Lung (tissue), 11 donors: ENCODE measurements at regions not wholly inside any gene's neighbourhood (a gene's known extent, or its start where the extent isn't known, plus 50 kb on each side); places are given as distances from the start of the nearest gene placed in this dataset.

ENCODE experiments used
- ATAC-seq: fragments of 200-7000 bp; cut with Tn5 transposase; one replicate; pipeline ENCODE4 v1.9.1; 2020; ENCODE audit warnings: moderate number of reproducible peaks; ENCODE audit not compliant: insufficient read depth, low FRiP score
- DNase-seq, 3 donors: peaks; one replicate each; pipeline ENCODE4 v3.0.0-alpha.2; 2013 to 2017
- H3K27ac ChIP-seq, 2 donors: one replicate each; pipeline ENCODE4 v1.5.1; 2013; ENCODE audit warnings: mild to moderate bottlenecking in 2 of 2, moderate library complexity in 2 of 2, control low read depth in 1 of 2, inconsistent platforms in 1 of 2, low read depth in 1 of 2, low read length in 1 of 2
- H3K27me3 ChIP-seq, 3 donors: one replicate each; pipeline ENCODE4 v1.5.1; 2013; ENCODE audit warnings: low read length in 2 of 3; ENCODE audit not compliant: control insufficient read depth in 3 of 3, insufficient read depth in 3 of 3
- H3K36me3 ChIP-seq, 4 donors: one replicate each; pipeline ENCODE4 v1.5.1; 2013; ENCODE audit warnings: low read length in 4 of 4, mild to moderate bottlenecking in 1 of 4, moderate library complexity in 1 of 4; ENCODE audit not compliant: control insufficient read depth in 4 of 4, insufficient read depth in 4 of 4
- H3K4me1 ChIP-seq, 5 donors: one replicate each; pipeline ENCODE4 v1.5.1; 2013; ENCODE audit warnings: low read length in 5 of 5, mild to moderate bottlenecking in 2 of 5, moderate library complexity in 1 of 5; ENCODE audit not compliant: control insufficient read depth in 5 of 5, insufficient read depth in 5 of 5
- H3K4me3 ChIP-seq: one replicate; pipeline ENCODE4 v1.5.1; 2013; ENCODE audit warnings: mild to moderate bottlenecking, control low read depth, moderate library complexity
- H3K9ac ChIP-seq, 2 donors: one replicate each; pipeline ENCODE4 v1.5.1; 2013; ENCODE audit warnings: low read length in 2 of 2, control low read depth in 1 of 2; ENCODE audit not compliant: insufficient read depth in 1 of 2
- H3K9me3 ChIP-seq, 4 donors: one replicate each; pipeline ENCODE4 v1.5.1; 2013; ENCODE audit warnings: low read length in 3 of 4, mild to moderate bottlenecking in 1 of 4, moderate library complexity in 1 of 4; ENCODE audit not compliant: control insufficient read depth in 4 of 4, insufficient read depth in 3 of 4
- WGBS, 2 donors: extraction: QIAGEN DNeasy Blood & Tissue Kit; methylation state at CpG; one replicate each; pipeline ENCODE4 v1.1.7; 2013; 5-methylcytosine and 5-hydroxymethylcytosine counted together
- TF ChIP-seq, protein P1 (sequence below): IDR thresholded peaks from 2 replicates; pipeline ENCODE4 v1.5.1; 2012; ENCODE audit warnings: mild to moderate bottlenecking; ENCODE audit errors: control extremely low read depth, extremely low read depth
- donor health status: control.
- donor health status: control.
- donor health status: Bipolar disorder and iron deficiency.
- donor health status: healthy.
- donor health status: DM: yes; HTN: yes; CAD: no.

- H3K4me1 ChIP-seq: peaks cover 11 to 34% (median 22%) of the 10 kb centered on the region in 5 donors
Observed at GRCh38 chr10:63716016-63716580, 194.9 kb downstream of the REEP3 start.

DNA sequence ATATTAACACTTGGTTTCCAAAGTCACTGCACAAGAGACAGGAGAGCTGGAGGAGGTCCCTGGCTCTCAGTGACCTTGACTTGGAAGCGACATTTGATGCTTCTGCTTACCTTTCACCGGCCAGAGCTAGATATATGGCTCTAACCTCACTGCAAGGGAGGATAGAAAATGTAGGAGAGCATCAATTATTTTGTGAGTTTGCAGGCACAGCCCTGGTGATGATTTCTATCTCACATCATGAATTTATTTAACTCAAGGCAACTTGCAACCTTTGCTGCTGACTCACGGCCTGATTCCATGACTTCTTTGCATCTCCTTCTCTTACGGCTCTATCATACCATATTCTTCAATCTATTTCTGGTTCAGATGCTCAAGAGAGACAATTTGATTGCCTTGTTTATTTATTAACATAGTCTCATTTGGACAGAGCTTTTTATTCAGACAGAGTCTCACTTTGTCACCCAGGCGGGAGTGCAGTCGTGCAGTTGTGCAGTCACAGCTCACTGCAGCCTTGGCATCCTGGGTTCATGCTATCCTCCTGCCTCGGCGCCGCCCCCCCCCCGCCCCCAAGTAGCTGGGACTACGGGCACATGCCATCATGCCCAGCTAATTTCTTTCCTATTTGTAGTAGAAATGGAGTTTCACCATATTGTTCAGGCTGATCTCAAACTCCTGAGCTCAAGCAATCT, 196.0 kb downstream of the REEP3 start:
- H3K27ac ChIP-seq: no peak overlapping the region
- 94% methylated on average over 11 of the region's 11 CpGs for WGBS, 2 donors
- TF ChIP-seq, protein P1, sequence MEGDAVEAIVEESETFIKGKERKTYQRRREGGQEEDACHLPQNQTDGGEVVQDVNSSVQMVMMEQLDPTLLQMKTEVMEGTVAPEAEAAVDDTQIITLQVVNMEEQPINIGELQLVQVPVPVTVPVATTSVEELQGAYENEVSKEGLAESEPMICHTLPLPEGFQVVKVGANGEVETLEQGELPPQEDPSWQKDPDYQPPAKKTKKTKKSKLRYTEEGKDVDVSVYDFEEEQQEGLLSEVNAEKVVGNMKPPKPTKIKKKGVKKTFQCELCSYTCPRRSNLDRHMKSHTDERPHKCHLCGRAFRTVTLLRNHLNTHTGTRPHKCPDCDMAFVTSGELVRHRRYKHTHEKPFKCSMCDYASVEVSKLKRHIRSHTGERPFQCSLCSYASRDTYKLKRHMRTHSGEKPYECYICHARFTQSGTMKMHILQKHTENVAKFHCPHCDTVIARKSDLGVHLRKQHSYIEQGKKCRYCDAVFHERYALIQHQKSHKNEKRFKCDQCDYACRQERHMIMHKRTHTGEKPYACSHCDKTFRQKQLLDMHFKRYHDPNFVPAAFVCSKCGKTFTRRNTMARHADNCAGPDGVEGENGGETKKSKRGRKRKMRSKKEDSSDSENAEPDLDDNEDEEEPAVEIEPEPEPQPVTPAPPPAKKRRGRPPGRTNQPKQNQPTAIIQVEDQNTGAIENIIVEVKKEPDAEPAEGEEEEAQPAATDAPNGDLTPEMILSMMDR: no peak
- peaks cover 8 to 23% (median 17%) of the 10 kb centered on the region in 5 donors for H3K4me1 ChIP-seq
- DNase-seq: no peak
- no peaks in the 10 kb centered on the region for H3K9me3 ChIP-seq
- H3K27me3 ChIP-seq: no peaks in the 10 kb centered on the region
- no peaks in the 10 kb centered on the region for H3K36me3 ChIP-seq
- no peak overlapping the region for H3K4me3 ChIP-seq
- no peak for ATAC-seq
- no peak overlapping the region for H3K9ac ChIP-seq

More at GRCh38 chr10:63716016-63716580, 194.9 kb downstream of the REEP3 start:
- no peak overlapping the region for H3K9ac ChIP-seq
- no peak overlapping the region for H3K27ac ChIP-seq
- ATAC-seq: no peak
- no peaks in the 10 kb centered on the region for H3K27me3 ChIP-seq
- H3K36me3 ChIP-seq: no peaks in the 10 kb centered on the region
- no peaks in the 10 kb centered on the region for H3K9me3 ChIP-seq
- TF ChIP-seq, protein P1: no peak
- 42 to 52% methylated on average over 4 of the region's 4 CpGs for WGBS, 2 donors
- DNase-seq: no peak
- H3K4me3 ChIP-seq: no peak overlapping the region

DNA sequence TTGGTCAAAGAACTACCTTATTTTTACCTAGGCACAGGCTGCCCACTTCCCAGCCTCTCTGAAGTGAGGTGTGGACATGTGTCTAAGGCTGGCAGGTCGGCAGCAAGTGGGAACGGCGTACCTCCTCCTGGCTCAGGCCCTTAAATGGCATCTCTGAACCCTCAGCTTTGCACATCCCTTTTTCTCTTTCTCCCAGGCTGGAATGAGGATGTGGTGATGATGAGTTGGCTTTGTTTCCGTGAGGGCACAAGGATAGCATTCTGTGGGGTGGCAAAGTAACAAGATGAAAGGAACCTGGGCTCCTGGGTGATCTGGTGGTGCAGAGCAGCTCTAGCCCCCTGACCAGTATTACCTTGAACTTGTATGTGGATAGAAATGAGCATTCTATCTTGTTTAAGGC, 196.8 kb downstream of the REEP3 start:
- Histone ChIP-seq H3K27ac (no peak overlapping the region), H3K9me3 (no peaks in the 10 kb centered on the region), H3K9ac (no peak overlapping the region), H3K36me3 (no peaks in the 10 kb centered on the region), H3K4me1 (peaks cover 6 to 15% (median 11%) of the 10 kb centered on the region in 5 donors), H3K4me3 (no peak overlapping the region), H3K27me3 (no peaks in the 10 kb centered on the region)
- TF ChIP-seq, protein P1: no peak
- DNase-seq: no peak
- WGBS, 2 donors: 75 to 79% methylated on average over 4 of the region's 4 CpGs
- no peak for ATAC-seq
